NT2/D1 (cell line): ENCODE measurements at regions not wholly inside any gene's neighbourhood (a gene's known extent, or its start where the extent isn't known, plus 50 kb on each side); places are given as distances from the start of the nearest gene placed in this dataset.

Experiments used
- SUZ12 ChIP-seq: IDR thresholded peaks from 2 replicates; pipeline ENCODE4 v1.6.1; 2011; ENCODE audit not compliant: insufficient read length, insufficient read depth; ENCODE audit errors: extremely low read depth
- YY1 ChIP-seq: IDR thresholded peaks from 2 replicates; pipeline ENCODE4 v1.6.1; 2011; ENCODE audit not compliant: insufficient read length, insufficient read depth
- ZNF274 ChIP-seq: IDR thresholded peaks from 2 replicates; pipeline ENCODE4 v1.6.1; 2011; ENCODE audit warnings: mild to moderate bottlenecking, low read depth, low read length

- TF ChIP-seq YY1 (no peak), ZNF274 (no peak), SUZ12 (no peak)
Measured at GRCh38 chr22:44569561-44569991, 71.5 kb upstream of the RTL6 start.
